NOMO-1 treated with dmso at 0.1 percent for 144 hours (cell line): ENCODE measurements at regions not wholly inside any gene's neighbourhood (a gene's known extent, or its start where the extent isn't known, plus 50 kb on each side); places are given as distances from the start of the nearest gene placed in this dataset.

Source experiments
- DNase-seq: peaks from one replicate; lab custom pipeline; 2025; ENCODE audit not compliant: unreplicated experiment; lab: John Stamatoyannopoulos, UW

DNA sequence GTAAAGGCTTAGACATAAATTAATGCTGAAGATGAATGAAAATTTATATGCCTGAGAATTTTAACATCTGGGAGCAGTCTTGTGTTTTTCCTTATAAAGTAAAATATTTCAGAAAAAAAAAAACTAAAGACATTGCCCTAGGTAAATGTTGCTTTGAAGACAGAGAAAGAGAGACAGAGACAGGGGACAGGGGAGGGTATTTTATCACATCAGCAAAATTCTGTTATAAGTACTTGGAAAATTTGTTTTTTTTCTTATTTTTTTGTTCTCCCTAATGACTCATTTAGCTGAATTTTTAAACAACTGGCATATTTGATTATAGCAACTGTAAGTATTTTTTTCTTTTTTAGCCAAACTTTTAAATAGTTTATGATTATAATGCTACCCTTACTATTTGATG is 1540.6 kb upstream of the GBE1 start:
- DNase-seq, result no peak

DNA sequence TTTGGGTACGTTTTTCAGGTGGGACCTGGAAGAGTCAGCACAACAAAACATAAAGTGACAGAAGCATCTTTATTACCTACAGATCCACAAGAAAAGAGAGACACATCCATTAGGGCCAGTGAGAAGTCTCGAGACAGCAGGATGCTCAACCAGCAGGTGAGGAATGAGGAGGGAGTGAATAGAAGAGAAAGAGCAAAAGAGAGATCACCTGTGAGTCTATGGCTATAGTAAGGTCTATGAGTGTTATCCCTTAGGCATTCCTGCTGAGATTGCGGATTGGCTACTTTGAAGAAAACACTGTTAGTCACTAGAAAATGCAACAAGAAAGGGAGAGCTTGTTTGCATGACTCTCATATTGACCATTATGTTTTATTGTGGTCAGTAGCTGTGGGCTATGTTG is 1556.2 kb upstream of the GBE1 start:
- DNase-seq, result no peak

DNA sequence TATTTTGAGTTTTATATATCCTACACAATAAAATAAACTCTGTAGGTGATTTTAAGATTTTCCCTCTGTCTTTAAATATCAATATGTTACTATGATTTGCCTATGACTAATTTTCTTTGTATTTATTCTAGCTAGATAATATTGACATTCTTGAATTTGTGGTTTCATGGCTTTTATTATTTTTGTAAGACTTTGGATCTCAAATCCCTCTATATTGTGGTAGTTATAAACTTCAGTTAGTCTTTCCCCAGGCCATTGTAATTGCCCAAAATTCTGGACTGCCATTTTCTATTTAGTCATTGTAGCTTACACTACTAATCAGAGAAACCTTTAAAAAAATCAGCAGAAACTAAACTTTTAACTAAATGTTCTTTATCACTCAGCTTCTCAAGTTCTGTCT is 1559.3 kb upstream of the GBE1 start:
- no peak for DNase-seq

- DNase-seq, result no peak
Observed at GRCh38 chr3:83321457-83321856, 1560.0 kb upstream of the GBE1 start.

DNA sequence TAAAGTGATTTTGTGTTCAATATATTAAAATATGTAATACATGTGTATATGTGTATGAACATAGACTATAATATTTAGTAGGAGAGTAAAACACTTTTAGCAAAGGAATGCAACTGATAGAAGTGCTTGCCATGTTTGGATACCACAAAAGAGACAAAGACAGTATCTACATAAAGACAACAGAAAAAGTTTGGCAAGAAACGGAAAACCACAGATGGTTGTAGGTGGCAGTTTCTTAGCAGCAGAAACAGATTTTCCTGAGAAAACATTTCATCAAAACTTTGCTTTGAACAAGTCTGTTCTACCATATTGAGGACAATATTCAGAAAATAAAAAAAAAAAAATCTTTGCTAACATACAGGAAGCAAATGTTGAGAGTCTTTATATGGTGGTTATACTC is 1560.4 kb upstream of the GBE1 start:
- no peak for DNase-seq

DNA sequence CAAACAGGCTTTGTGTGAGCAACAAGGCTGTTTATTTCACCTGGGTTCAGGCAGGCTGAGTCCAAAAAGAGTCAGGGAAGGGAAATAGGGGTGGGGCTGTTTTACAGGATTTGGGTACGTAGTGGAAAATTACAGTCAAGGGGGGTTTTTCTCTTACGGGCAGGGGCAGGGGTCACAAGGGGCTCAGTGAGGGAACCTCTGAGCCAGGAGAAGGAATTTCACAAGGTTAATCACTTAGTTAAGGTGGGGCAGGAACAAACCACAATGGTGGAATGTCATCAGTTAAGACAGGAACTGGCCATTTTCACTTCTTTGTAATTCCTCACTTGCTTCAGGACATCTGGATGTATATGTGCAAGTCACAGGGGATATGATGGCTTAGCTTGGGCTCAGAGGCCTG is 1592.8 kb upstream of the GBE1 start:
- DNase-seq, result no peak

DNA sequence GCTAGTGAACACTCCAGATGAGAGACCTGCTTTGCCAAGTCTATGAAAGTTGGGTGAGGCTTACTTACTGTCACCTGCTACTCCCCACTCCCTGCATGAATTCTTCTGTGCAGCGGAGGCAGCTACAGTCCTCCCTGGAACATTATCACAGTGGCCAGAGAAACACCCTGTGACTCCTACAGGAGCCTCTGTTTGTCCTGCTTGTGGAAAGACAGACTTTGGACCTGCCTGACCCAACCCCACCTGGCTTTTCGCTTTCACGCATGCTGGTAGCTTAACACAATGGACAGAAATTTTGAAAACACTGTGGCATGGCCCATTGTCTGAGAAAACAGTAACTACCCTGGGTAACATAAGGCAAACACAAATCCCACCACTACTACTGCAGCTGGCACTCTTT is 1565.5 kb upstream of the CADM2 start:
- no peak for DNase-seq

GRCh38 chr3:83403927-83404326 is 1554.9 kb upstream of the CADM2 start:
- DNase-seq, result no peak

- no peak for DNase-seq
Observed at GRCh38 chr3:83426300-83426699, 1532.5 kb upstream of the CADM2 start.

GRCh38 chr3:83434880-83435587 is 1523.8 kb upstream of the CADM2 start:
- DNase-seq, result no peak

DNA sequence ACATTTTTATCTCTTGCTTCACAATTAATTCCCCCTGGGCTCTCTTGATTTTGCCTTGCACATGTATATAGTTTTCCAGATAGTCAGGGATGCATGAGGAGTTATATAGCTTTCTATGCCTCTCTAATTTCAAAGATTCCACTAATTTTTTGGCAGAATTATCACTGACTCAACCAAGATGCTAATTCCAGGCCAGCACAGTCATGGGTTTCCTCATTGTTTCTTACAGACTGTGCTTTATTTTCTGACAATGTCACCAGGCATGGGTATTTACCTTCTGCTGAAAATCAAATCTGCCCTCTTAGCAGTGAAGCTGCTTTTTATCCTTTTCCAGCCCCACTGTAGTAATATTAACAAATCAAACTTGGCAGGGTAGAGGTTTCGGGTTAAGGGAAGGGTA is 1520.6 kb upstream of the CADM2 start:
- DNase-seq, result no peak

- no peak for DNase-seq
Observed at GRCh38 chr3:83453056-83453455, 1505.7 kb upstream of the CADM2 start.

GRCh38 chr3:83454353-83454752 is 1504.4 kb upstream of the CADM2 start:
- no peak for DNase-seq

- no peak for DNase-seq
Observed at GRCh38 chr3:83457551-83457950, 1501.2 kb upstream of the CADM2 start.

- DNase-seq, result no peak
Observed at GRCh38 chr3:83460052-83460451, 1498.7 kb upstream of the CADM2 start.

- DNase-seq, result no peak
Observed at GRCh38 chr3:83461411-83461810, 1497.4 kb upstream of the CADM2 start.

DNA sequence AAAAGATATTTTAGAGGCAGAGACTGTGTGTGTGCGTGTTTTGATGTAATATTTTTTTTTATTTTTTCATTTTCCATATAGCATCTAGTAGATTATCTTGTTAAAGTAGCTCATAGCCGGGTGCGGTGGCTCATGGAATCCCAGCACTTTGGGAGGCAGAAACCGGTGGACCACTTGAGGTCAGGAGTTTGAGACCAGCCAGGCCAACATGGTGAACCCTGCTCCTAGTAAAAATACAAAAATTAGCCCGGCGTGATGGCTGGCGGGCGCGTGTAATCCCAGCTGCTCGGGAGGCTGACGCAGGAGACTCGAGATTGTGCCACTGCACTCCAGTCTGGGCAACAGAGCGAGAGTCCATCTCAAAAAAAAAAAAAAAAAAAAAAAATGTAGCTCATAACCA is 1481.2 kb upstream of the CADM2 start:
- DNase-seq, result no peak

GRCh38 chr3:83482402-83483070 is 1476.3 kb upstream of the CADM2 start:
- DNase-seq, result no peak

DNA sequence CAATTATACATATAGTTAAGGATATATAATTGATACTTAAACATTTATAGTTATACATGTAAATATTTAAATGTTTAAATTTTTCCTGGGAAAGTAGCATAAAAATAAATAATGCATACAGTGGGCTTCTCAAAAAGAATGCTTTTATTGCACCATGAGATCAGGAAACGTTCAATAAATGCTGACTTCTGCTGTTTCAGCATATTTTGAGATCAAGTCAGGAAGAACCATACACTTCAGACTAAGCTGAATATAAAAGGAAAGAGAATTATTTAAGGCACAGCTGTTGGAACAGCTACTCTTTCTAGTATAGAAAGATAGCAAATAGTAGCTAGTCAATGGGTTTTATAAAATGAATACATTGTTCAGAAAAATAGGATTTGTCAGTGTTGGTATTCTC is 1462.3 kb upstream of the CADM2 start:
- no peak for DNase-seq

DNA sequence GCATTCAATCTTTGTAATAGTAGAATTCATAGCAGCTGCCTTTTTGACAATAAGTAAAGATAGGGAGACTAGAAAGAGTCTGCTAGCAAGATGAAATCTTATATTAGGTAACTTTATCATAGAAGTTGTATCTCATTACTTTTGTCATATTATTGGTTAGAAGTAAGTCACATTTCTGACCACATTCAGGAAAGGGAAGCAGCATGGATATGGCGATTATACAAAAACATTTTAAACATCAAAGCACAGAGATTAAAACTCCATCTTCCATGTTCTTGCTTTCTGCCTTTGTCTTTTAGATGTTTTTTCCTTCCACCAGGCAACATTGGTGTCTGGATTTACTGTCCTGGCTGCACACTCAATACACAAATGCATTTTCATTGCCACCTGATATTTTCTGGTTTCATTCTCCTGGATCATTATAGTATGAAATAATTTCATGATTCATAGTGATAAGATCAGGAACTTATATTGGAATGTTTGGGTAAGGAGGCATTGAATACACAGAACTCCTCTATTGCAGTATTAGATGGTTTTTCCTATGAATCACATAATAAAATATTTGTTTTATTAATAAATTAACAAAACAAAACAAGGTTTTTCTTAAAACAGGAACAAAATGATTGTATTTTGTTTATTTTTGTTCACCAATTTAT is 1460.3 kb upstream of the CADM2 start:
- no peak for DNase-seq

GRCh38 chr3:83500422-83500821 is 1458.4 kb upstream of the CADM2 start:
- DNase-seq, result no peak

GRCh38 chr3:83500931-83501330 is 1457.9 kb upstream of the CADM2 start:
- no peak for DNase-seq
